ENCODE measurements at regions not wholly inside any gene's neighbourhood (a gene's known extent, or its start where the extent isn't known, plus 50 kb on each side); places are given as distances from the start of the nearest gene placed in this dataset.

- TF ChIP-seq GATA2 (IDR thresholded peaks at IDR 0.05; ENCODE audit: low read depth, low read length) (no peak), GATA3 (IDR thresholded peaks at IDR 0.05; ENCODE audit: low read depth, low read length) (no peak)
These were observed 57.6 kb upstream of the TMPRSS2 start for GRCh38 chr21:41565550-41565949.
